GM19023 (cell line): ENCODE measurements at regions not wholly inside any gene's neighbourhood (a gene's known extent, or its start where the extent isn't known, plus 50 kb on each side); places are given as distances from the start of the nearest gene placed in this dataset.
A peak's percentile ranks its signal among the peaks of the same experiment; 100 is the strongest.
"Not testable (repeated sequence)": the region's sequence is repeated elsewhere in the genome, so short reads cannot be mapped to it uniquely, and the experiment has no call there.

Experiments
- ATAC-seq: cut with Tn5 transposase; IDR thresholded peaks from one replicate; pipeline ENCODE4 v1.9.1; 2021; ENCODE audit warnings: mild to moderate bottlenecking, moderate library complexity; ENCODE audit not compliant: unreplicated experiment

DNA sequence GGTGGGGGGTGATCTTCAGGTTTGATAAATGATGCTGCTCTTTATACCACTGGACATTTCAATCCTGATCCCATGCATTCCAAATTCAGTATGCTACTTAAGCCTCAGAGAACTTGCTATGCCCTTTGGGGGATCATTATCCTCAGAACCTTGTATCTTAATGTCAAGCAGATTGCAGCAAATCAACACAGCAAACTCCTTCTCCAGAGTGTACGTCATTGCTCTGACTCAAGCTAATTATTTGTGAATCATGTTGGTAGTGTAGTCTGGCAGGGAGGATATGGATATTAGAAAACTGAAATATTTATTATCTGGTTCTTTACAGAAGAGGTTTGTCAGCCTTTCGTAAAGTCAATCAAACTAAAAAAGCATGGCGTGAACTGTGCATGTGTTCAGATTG, 562.5 kb upstream of the FAM98A start:
- ATAC-seq = no peak

- no peak for ATAC-seq
Measured at GRCh38 chr2:34159901-34160300, 560.8 kb upstream of the FAM98A start.

- no peak for ATAC-seq
Measured at GRCh38 chr2:34153484-34153883, 554.4 kb upstream of the FAM98A start.

GRCh38 chr2:34147780-34148179, 548.7 kb upstream of the FAM98A start:
- no peak for ATAC-seq

DNA sequence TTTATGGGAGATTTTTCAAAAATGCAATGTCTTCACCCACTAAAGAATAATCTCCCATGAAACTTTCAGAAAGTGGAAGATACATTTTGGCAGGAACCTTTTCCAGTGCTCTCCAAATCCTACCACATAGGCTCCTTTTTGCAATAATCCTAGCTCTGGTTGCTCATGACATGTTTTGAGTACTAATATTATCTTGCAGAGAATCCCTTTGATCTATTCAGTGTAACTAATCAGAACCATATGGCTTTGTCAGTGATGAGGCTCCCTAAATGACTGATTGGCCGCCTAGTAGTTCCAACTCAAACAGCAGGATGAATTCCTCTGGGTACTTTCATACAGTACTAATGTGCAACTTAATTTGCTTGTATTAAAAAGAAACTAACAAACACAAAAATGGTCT, 544.0 kb upstream of the FAM98A start:
- no peak for ATAC-seq

GRCh38 chr2:34142531-34143008, 543.5 kb upstream of the FAM98A start:
- ATAC-seq = not testable (repeated sequence)

- not testable (repeated sequence) for ATAC-seq
Measured at GRCh38 chr2:34133065-34133464, 534.0 kb upstream of the FAM98A start.

- ATAC-seq = no peak
Measured at GRCh38 chr2:34126279-34126678, 527.2 kb upstream of the FAM98A start.

- ATAC-seq = no peak
Measured at GRCh38 chr2:34123996-34124785, 525.1 kb upstream of the FAM98A start.

DNA sequence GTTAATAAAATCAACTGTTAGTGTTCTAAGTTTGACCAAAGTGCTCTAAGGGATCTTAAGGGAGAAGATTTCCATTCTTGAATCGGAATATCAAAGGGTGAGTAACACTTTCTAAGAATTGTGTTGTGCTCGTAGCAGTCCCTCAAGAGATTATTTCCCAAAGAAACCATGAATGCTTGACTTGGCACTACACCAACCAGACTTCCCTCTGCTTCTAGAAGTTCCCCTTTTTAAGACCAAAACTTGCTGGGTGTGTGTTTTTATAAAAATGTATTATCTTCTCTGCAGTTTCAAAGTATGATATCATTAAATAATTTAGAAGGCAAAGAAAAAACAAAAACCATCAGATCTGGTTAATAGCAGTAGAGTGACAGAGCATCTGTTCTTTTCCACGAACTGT, 522.0 kb upstream of the FAM98A start:
- no peak for ATAC-seq

GRCh38 chr2:34115076-34115475, 516.0 kb upstream of the FAM98A start:
- ATAC-seq = no peak

GRCh38 chr2:34112161-34112560, 513.1 kb upstream of the FAM98A start:
- ATAC-seq = no peak

DNA sequence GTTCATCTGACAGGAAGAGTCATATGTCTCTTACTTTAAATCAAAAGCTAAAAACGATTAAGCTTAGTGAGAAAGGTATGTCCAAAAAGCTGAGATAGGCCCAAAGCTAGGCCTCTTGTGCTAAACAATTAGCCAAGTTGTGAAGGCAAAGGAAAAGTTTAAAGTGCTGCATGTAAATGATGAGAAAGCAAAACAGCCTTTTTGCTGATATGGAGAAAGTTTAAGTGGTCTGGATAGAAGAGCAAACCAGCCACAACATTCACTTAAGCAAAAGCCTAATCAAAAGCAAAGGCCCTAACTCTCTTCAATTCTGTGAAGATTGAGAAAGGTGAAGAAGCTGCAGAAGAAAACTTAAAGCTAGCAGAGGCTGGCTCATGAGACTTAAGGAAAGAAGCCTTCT, 511.3 kb upstream of the FAM98A start:
- no peak for ATAC-seq

- ATAC-seq = no peak
Measured at GRCh38 chr2:34107811-34108210, 508.7 kb upstream of the FAM98A start.

- ATAC-seq = no peak
Measured at GRCh38 chr2:34105006-34105767, 506.1 kb upstream of the FAM98A start.

DNA sequence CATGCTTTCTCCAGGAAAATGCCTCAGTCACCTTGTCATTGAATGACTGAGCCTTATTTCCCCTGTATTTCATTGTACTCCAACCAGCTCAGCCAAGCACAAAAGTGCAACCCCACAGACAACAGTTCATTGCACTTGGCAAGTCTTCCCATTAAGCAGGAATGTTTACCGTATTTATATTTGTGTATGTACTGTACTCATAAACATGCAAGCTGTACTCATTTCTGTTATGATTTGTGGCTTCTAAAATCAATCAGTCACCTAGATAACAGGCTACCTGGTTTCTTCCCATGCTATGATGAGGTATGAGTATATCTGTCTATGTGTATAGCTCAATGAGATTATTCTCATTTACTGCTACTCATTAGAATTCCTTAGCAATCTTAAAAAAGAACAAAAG, 505.5 kb upstream of the FAM98A start:
- ATAC-seq = no peak

GRCh38 chr2:34103437-34103836, 504.3 kb upstream of the FAM98A start:
- no peak for ATAC-seq

DNA sequence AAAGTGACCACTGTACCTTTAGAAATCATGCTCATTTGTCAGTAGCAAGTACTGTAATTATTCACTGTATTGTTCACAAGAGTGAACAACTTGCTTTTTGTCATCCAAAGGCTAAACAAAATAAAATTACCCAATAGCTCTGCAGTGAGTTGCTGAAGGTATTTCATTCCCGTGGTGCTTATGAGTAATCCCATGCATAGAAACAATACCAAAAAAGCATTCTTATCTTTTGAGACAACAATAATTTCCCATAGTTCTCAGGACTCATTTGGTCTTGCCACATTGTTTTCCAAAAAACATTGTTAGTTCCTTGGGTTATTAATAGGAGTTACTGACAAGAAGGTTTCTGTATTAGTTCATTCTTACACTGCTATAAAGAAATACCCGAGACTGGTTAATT, 503.2 kb upstream of the FAM98A start:
- ATAC-seq = no peak

- no peak for ATAC-seq
Measured at GRCh38 chr2:34099377-34099776, 500.3 kb upstream of the FAM98A start.

GRCh38 chr2:34098256-34098655, 499.2 kb upstream of the FAM98A start:
- ATAC-seq = no peak

- peak; percentile 79 for ATAC-seq
Measured at GRCh38 chr2:34096562-34097171, 497.6 kb upstream of the FAM98A start.

GRCh38 chr2:34093790-34094189, 494.7 kb upstream of the FAM98A start:
- no peak for ATAC-seq
